SK-N-SH treated with all-trans-retinoic acid at 6 μM for 48 hours (cell line): ENCODE measurements at regions not wholly inside any gene's neighbourhood (a gene's known extent, or its start where the extent isn't known, plus 50 kb on each side); places are given as distances from the start of the nearest gene placed in this dataset.

Source experiments
- ATAC-seq: fragments of 200-7000 bp; cut with Tn5 transposase; 3 replicates; pipeline ENCODE4 v1.9.1; 2020; ENCODE audit warnings: mild to moderate bottlenecking, moderate library complexity
- ARNTL ChIP-seq: fragments of 450-650 bp; formaldehyde crosslinking; IDR thresholded peaks from 2 replicates; pipeline ENCODE4 v1.5.0; 2020; ENCODE audit warnings: low read depth, mild to moderate bottlenecking, moderate library complexity, borderline replicate concordance
- BACH2 ChIP-seq: fragments of 250-450 bp; sonication (Bioruptor Pico); IDR thresholded peaks from 2 replicates; pipeline ENCODE4 v1.9.0; 2021; ENCODE audit warnings: mild to moderate bottlenecking, borderline replicate concordance
- CREB5 ChIP-seq: fragments of 250-450 bp; sonication (Bioruptor Pico); IDR thresholded peaks from 2 replicates; pipeline ENCODE4 v1.5.1; 2020; ENCODE audit warnings: low read depth, mild to moderate bottlenecking, moderate library complexity
- CSDC2 ChIP-seq: fragments of 250-450 bp; sonication (Bioruptor Pico); IDR thresholded peaks from 2 replicates; pipeline ENCODE4 v1.5.0; 2020; ENCODE audit warnings: mild to moderate bottlenecking, moderate library complexity
- CSRNP3 ChIP-seq: fragments of 250-450 bp; sonication (Bioruptor Pico); IDR thresholded peaks from 2 replicates; pipeline ENCODE4 v1.5.1; 2021; ENCODE audit warnings: mild to moderate bottlenecking, moderate library complexity
- ESRRG ChIP-seq: fragments of 250-450 bp; sonication (Bioruptor Pico); IDR thresholded peaks from 2 replicates; pipeline ENCODE4 v1.6.1; 2021; ENCODE audit warnings: mild to moderate bottlenecking
- GLIS3 ChIP-seq: fragments of 250-450 bp; sonication (Bioruptor Pico); IDR thresholded peaks from 2 replicates; pipeline ENCODE4 v1.5.0; 2020; ENCODE audit warnings: mild to moderate bottlenecking, moderate library complexity
- OSR1 ChIP-seq: fragments of 250-450 bp; sonication (Bioruptor Pico); IDR thresholded peaks from 2 replicates; pipeline ENCODE4 v1.8.0; 2022; ENCODE audit warnings: moderate library complexity, mild to moderate bottlenecking, inconsistent platforms
- PATZ1 ChIP-seq: fragments of 250-450 bp; sonication (Bioruptor Pico); IDR thresholded peaks from 2 replicates; pipeline ENCODE4 v1.8.0; 2020; ENCODE audit warnings: mild to moderate bottlenecking, moderate library complexity, borderline replicate concordance
- POU6F1 ChIP-seq: fragments of 250-450 bp; sonication (Bioruptor Pico); IDR thresholded peaks from 2 replicates; pipeline ENCODE4 v1.8.0; 2021; ENCODE audit warnings: low read depth, mild to moderate bottlenecking, moderate library complexity, borderline replicate concordance
- PPARA ChIP-seq: fragments of 250-450 bp; sonication (Bioruptor Pico); IDR thresholded peaks from 2 replicates; pipeline ENCODE4 v1.5.0; 2020; ENCODE audit warnings: mild to moderate bottlenecking, borderline replicate concordance
- RARB ChIP-seq: fragments of 250-450 bp; sonication (Bioruptor Pico); IDR thresholded peaks from 2 replicates; pipeline ENCODE4 v1.8.0; 2021; ENCODE audit warnings: mild to moderate bottlenecking, moderate library complexity
- SNAI2 ChIP-seq: fragments of 250-450 bp; sonication (Bioruptor Pico); IDR thresholded peaks from 2 replicates; pipeline ENCODE4 v1.5.0; 2020; ENCODE audit warnings: mild to moderate bottlenecking, moderate library complexity
- TCF4 ChIP-seq: fragments of 250-450 bp; sonication (Bioruptor Pico); IDR thresholded peaks from 2 replicates; pipeline ENCODE4 v1.8.0; 2021; ENCODE audit warnings: mild to moderate bottlenecking, moderate library complexity, borderline replicate concordance
- TOX ChIP-seq: fragments of 250-450 bp; sonication (Bioruptor Pico); IDR thresholded peaks from 2 replicates; pipeline ENCODE4 v1.8.0; 2021; ENCODE audit warnings: mild to moderate bottlenecking, moderate library complexity, borderline replicate concordance
- TSHZ2 ChIP-seq: fragments of 250-450 bp; sonication (Bioruptor Pico); IDR thresholded peaks from 2 replicates; pipeline ENCODE4 v1.5.0; 2020; ENCODE audit warnings: mild to moderate bottlenecking, moderate library complexity
- ZFP3 ChIP-seq: fragments of 250-450 bp; sonication (Bioruptor Pico); IDR thresholded peaks from 2 replicates; pipeline ENCODE4 v1.5.0; 2020; ENCODE audit warnings: mild to moderate bottlenecking, moderate library complexity
- ZFP30 ChIP-seq: fragments of 450-650 bp; formaldehyde crosslinking; IDR thresholded peaks from 2 replicates; pipeline ENCODE4 v1.5.0; 2022; ENCODE audit warnings: mild to moderate bottlenecking, moderate library complexity
- ZNF565 ChIP-seq: fragments of 450-650 bp; formaldehyde crosslinking; conservative IDR thresholded peaks from 2 replicates; pipeline ENCODE4 v1.5.0; 2020; ENCODE audit warnings: low read depth, mild to moderate bottlenecking, moderate library complexity
- ZNF8 ChIP-seq: fragments of 450-650 bp; formaldehyde crosslinking; IDR thresholded peaks from 2 replicates; pipeline ENCODE4 v1.5.0; 2020; ENCODE audit warnings: mild to moderate bottlenecking, moderate library complexity

GRCh38 chr9:18281291-18281690 is 192.7 kb upstream of the ADAMTSL1 start:
- no peak for TF ChIP-seq ESRRG (CRISPR knock-in tag)
- TF ChIP-seq ZFP30 (CRISPR knock-in tag): no peak
- no peak for TF ChIP-seq POU6F1 (CRISPR knock-in tag)
- no peak for TF ChIP-seq TSHZ2
- TF ChIP-seq PATZ1: no peak
- TF ChIP-seq SNAI2 (CRISPR knock-in tag): no peak
- no peak for ATAC-seq

GRCh38 chr9:18294229-18294628 is 179.7 kb upstream of the ADAMTSL1 start:
- no peak for TF ChIP-seq PPARA (CRISPR knock-in tag)
- ATAC-seq: no peak

- TF ChIP-seq POU6F1 (CRISPR knock-in tag) (no peak), TOX (CRISPR knock-in tag) (no peak), ARNTL (no peak), OSR1 (CRISPR knock-in tag) (no peak), CSDC2 (CRISPR knock-in tag) (no peak), TCF4 (CRISPR knock-in tag) (no peak), CSRNP3 (CRISPR knock-in tag) (no peak), RARB (CRISPR knock-in tag) (no peak), BACH2 (CRISPR knock-in tag) (no peak), ZFP3 (CRISPR knock-in tag) (no peak), GLIS3 (CRISPR knock-in tag) (no peak), ESRRG (CRISPR knock-in tag) (no peak), CREB5 (no peak), ZNF8 (CRISPR knock-in tag) (no peak), TSHZ2 (no peak), ZNF565 (no peak), SNAI2 (CRISPR knock-in tag) (no peak), PATZ1 (no peak)
- TF ChIP-seq, all 23 proteins: peak for 0
Measured at GRCh38 chr9:18296702-18297055, 177.3 kb upstream of the ADAMTSL1 start.

More at GRCh38 chr9:18296702-18297055, 177.3 kb upstream of the ADAMTSL1 start:
- ATAC-seq: peak; percentile 60
